SK-N-SH treated with all-trans-retinoic acid at 6 μM for 48 hours (cell line): ENCODE measurements at regions not wholly inside any gene's neighbourhood (a gene's known extent, or its start where the extent isn't known, plus 50 kb on each side); places are given as distances from the start of the nearest gene placed in this dataset.
"Not testable (repeated sequence)": the region's sequence is repeated elsewhere in the genome, so short reads cannot be mapped to it uniquely, and the experiment has no call there.

ENCODE experiments used
- ESRRG ChIP-seq: fragments of 250-450 bp; sonication (Bioruptor Pico); IDR thresholded peaks from 2 replicates; pipeline ENCODE4 v1.6.1; 2021; ENCODE audit warnings: mild to moderate bottlenecking
- ISL1 ChIP-seq: fragments of 250-450 bp; sonication (Bioruptor Pico); IDR thresholded peaks from 2 replicates; pipeline ENCODE4 v2.1.2; 2022; ENCODE audit warnings: mild to moderate bottlenecking, moderate library complexity
- POU6F1 ChIP-seq: fragments of 250-450 bp; sonication (Bioruptor Pico); IDR thresholded peaks from 2 replicates; pipeline ENCODE4 v1.8.0; 2021; ENCODE audit warnings: low read depth, mild to moderate bottlenecking, moderate library complexity, borderline replicate concordance
- TCF4 ChIP-seq: fragments of 250-450 bp; sonication (Bioruptor Pico); IDR thresholded peaks from 2 replicates; pipeline ENCODE4 v1.8.0; 2021; ENCODE audit warnings: mild to moderate bottlenecking, moderate library complexity, borderline replicate concordance

GRCh38 chr2:180234991-180235390, 227.9 kb upstream of the CWC22 start:
- TF ChIP-seq ISL1 (CRISPR knock-in tag); TCF4 (CRISPR knock-in tag); POU6F1 (CRISPR knock-in tag); ESRRG: not testable (repeated sequence)
